ENCODE measurements at regions not wholly inside any gene's neighbourhood (a gene's known extent, or its start where the extent isn't known, plus 50 kb on each side); places are given as distances from the start of the nearest gene placed in this dataset.

GRCh38 chr4:145346081-145346480 is 135.6 kb upstream of the SMAD1 start:
- DNase-seq (ENCODE audit: low read depth) = no peak

GRCh38 chr4:145345401-145345800 is 136.3 kb upstream of the SMAD1 start:
- no peak for DNase-seq (ENCODE audit: low read depth)

- DNase-seq (ENCODE audit: low read depth) = no peak
Observed at GRCh38 chr4:145341381-145341780, 140.3 kb upstream of the SMAD1 start.

GRCh38 chr4:145340071-145340675 is 141.5 kb upstream of the SMAD1 start:
- no peak for DNase-seq (ENCODE audit: low read depth)

- DNase-seq (ENCODE audit: low read depth) = no peak
Observed at GRCh38 chr4:145339075-145339725, 142.5 kb upstream of the SMAD1 start.

GRCh38 chr4:145338568-145338967 is 143.1 kb upstream of the SMAD1 start:
- no peak for DNase-seq (ENCODE audit: low read depth)

GRCh38 chr4:145337391-145337790 is 144.3 kb upstream of the SMAD1 start:
- DNase-seq (ENCODE audit: low read depth) = no peak

- no peak for DNase-seq (ENCODE audit: low read depth)
Observed at GRCh38 chr4:145333786-145334185, 147.9 kb upstream of the SMAD1 start.

GRCh38 chr4:145326491-145326890 is 146.1 kb upstream of the OTUD4 start:
- DNase-seq (ENCODE audit: low read depth) = no peak

- DNase-seq (ENCODE audit: low read depth) = no peak
Observed at GRCh38 chr4:145324161-145324560, 143.8 kb upstream of the OTUD4 start.

- DNase-seq (ENCODE audit: low read depth) = no peak
Observed at GRCh38 chr4:145320294-145320693, 139.9 kb upstream of the OTUD4 start.

- DNase-seq (ENCODE audit: low read depth) = no peak
Observed at GRCh38 chr4:145319751-145320150, 139.4 kb upstream of the OTUD4 start.

- DNase-seq (ENCODE audit: low read depth) = no peak
Observed at GRCh38 chr4:145316897-145317574, 136.6 kb upstream of the OTUD4 start.

GRCh38 chr4:145315811-145316225 is 135.4 kb upstream of the OTUD4 start:
- DNase-seq (ENCODE audit: low read depth) = no peak

- DNase-seq (ENCODE audit: low read depth) = no peak
Observed at GRCh38 chr4:145308598-145308997, 128.2 kb upstream of the OTUD4 start.

GRCh38 chr4:145307763-145308430 is 127.5 kb upstream of the OTUD4 start:
- DNase-seq (ENCODE audit: low read depth) = no peak

GRCh38 chr4:145307120-145307519 is 126.7 kb upstream of the OTUD4 start:
- no peak for DNase-seq (ENCODE audit: low read depth)

GRCh38 chr4:145302725-145303124 is 122.3 kb upstream of the OTUD4 start:
- no peak for DNase-seq (ENCODE audit: low read depth)

- no peak for DNase-seq (ENCODE audit: low read depth)
Observed at GRCh38 chr4:145301386-145302080, 121.1 kb upstream of the OTUD4 start.

- peak; percentile 55 for DNase-seq (ENCODE audit: low read depth)
Observed at GRCh38 chr4:145299380-145300076, 119.1 kb upstream of the OTUD4 start.

- DNase-seq (ENCODE audit: low read depth) = no peak
Observed at GRCh38 chr4:145298885-145299284, 118.5 kb upstream of the OTUD4 start.

GRCh38 chr4:145297556-145297955 is 117.2 kb upstream of the OTUD4 start:
- DNase-seq (ENCODE audit: low read depth) = no peak
